Hepatocyte (in vitro differentiated cells): ENCODE measurements at regions not wholly inside any gene's neighbourhood (a gene's known extent, or its start where the extent isn't known, plus 50 kb on each side); places are given as distances from the start of the nearest gene placed in this dataset.

Source experiments
- CTCF ChIP-seq: fragments of 200-600 bp; sonication (generic); IDR thresholded peaks from 2 replicates; pipeline ENCODE4 v1.5.1; 2016; ENCODE audit warnings: antibody characterized with exemption, mild to moderate bottlenecking; ENCODE audit not compliant: poor library complexity
- EZH2 ChIP-seq: fragments of 200-600 bp; sonication (generic); IDR thresholded peaks from 2 replicates; pipeline ENCODE4 v1.6.1; 2016; ENCODE audit warnings: antibody characterized with exemption, mild to moderate bottlenecking, borderline replicate concordance

GRCh38 chr1:96418969-96419368 lies 302.6 kb upstream of the PTBP2 start:
- TF ChIP-seq EZH2 (no peak), CTCF (no peak)
